ENCODE measurements at regions not wholly inside any gene's neighbourhood (a gene's known extent, or its start where the extent isn't known, plus 50 kb on each side); places are given as distances from the start of the nearest gene placed in this dataset.

GRCh38 chr4:96073461-96073860 lies 233.6 kb downstream of the PDHA2 start:
- no peak overlapping the region for H3K4me2 ChIP-seq
- DNase-seq (ENCODE audit: low spot score) (no peak), ATAC-seq (no peak)
- no peak overlapping the region for H3K4me3 ChIP-seq
- no peaks in the 10 kb centered on the region for H3K79me2 ChIP-seq (replicated peaks; ENCODE audit: insufficient read depth)
- TF ChIP-seq NANOG (IDR thresholded peaks at IDR 0.05; ENCODE audit: borderline replicate concordance) (no peak), ZNF462 (CRISPR knock-in tag; IDR thresholded peaks at IDR 0.05) (no peak), JUNB (IDR thresholded peaks at IDR 0.05; ENCODE audit: unreplicated experiment) (no peak), CREB1 (CRISPR knock-in tag; IDR thresholded peaks at IDR 0.05; ENCODE audit: low read depth) (no peak), EZH2phosphoT487 (IDR thresholded peaks at IDR 0.05; ENCODE audit: unreplicated experiment) (no peak), ZNF331 (CRISPR knock-in tag; IDR thresholded peaks at IDR 0.05; ENCODE audit: low read depth) (no peak), CTCF (conservative IDR thresholded peaks at IDR 0.05; ENCODE audit: low read depth in 2 of 2) (no peak), ZNF114 (CRISPR knock-in tag; IDR thresholded peaks at IDR 0.05) (no peak), STAT1 (IDR thresholded peaks at IDR 0.05; ENCODE audit: unreplicated experiment) (no peak), REST (IDR thresholded peaks at IDR 0.05; ENCODE audit: unreplicated experiment) (no peak), EZH2 (IDR thresholded peaks at IDR 0.05; ENCODE audit: low read depth, unreplicated experiment) (no peak), POLR2AphosphoS5 (IDR thresholded peaks at IDR 0.05; ENCODE audit: low read depth) (no peak), ETS1 (IDR thresholded peaks at IDR 0.05) (no peak)
- no peak overlapping the region for H3K4me3 Mint-ChIP-seq
- no peaks in the 10 kb centered on the region for H3K27me3 Mint-ChIP-seq (ENCODE audit: insufficient read depth, low read depth, poor library complexity)
- no peak overlapping the region for H3K27ac Mint-ChIP-seq
- H3K36me3 Mint-ChIP-seq (ENCODE audit: low read depth) = no peaks in the 10 kb centered on the region
- H3K9me2 ChIP-seq (ENCODE audit: insufficient read depth) = no peaks in the 10 kb centered on the region
- no peaks in the 10 kb centered on the region for H3K4me1 Mint-ChIP-seq
- no peaks in the 10 kb centered on the region for H3K27me3 ChIP-seq (ENCODE audit: insufficient read depth)
- H3K4me1 ChIP-seq (ENCODE audit: insufficient read depth) = no peaks in the 10 kb centered on the region
- no peak overlapping the region for H2AFZ ChIP-seq
- peaks cover 4% of the 10 kb centered on the region; the same call in 2 of the 3 replicates for H3K9me3 Mint-ChIP-seq
- H3K27ac ChIP-seq (ENCODE audit: low read depth) = no peak overlapping the region
- no peaks in the 10 kb centered on the region for H3K36me3 ChIP-seq (ENCODE audit: insufficient read depth)
- no peaks in the 10 kb centered on the region for H3F3A ChIP-seq (replicated peaks; ENCODE audit: low read depth)
- H4K20me1 ChIP-seq (replicated peaks; ENCODE audit: insufficient read depth) = no peaks in the 10 kb centered on the region

All from GM23338 (cell line).